Choroid plexus epithelial cell (primary cell): ENCODE measurements at regions not wholly inside any gene's neighbourhood (a gene's known extent, or its start where the extent isn't known, plus 50 kb on each side); places are given as distances from the start of the nearest gene placed in this dataset.

ENCODE experiments used
- DNase-seq: peaks from one replicate; pipeline ENCODE4 v3.0.0-alpha.2; 2010; ENCODE audit warnings: low read depth
- H3K4me3 ChIP-seq: 2 replicates; pipeline ENCODE4 v1.5.1; 2011; ENCODE audit warnings: low read depth, mild to moderate bottlenecking, control low read depth, low read length, moderate library complexity
- CTCF ChIP-seq: conservative IDR thresholded peaks from 2 replicates; pipeline ENCODE4 v1.5.1; 2011; ENCODE audit warnings: low read depth, mild to moderate bottlenecking, control low read depth, inconsistent platforms, low read length, moderate library complexity

DNA sequence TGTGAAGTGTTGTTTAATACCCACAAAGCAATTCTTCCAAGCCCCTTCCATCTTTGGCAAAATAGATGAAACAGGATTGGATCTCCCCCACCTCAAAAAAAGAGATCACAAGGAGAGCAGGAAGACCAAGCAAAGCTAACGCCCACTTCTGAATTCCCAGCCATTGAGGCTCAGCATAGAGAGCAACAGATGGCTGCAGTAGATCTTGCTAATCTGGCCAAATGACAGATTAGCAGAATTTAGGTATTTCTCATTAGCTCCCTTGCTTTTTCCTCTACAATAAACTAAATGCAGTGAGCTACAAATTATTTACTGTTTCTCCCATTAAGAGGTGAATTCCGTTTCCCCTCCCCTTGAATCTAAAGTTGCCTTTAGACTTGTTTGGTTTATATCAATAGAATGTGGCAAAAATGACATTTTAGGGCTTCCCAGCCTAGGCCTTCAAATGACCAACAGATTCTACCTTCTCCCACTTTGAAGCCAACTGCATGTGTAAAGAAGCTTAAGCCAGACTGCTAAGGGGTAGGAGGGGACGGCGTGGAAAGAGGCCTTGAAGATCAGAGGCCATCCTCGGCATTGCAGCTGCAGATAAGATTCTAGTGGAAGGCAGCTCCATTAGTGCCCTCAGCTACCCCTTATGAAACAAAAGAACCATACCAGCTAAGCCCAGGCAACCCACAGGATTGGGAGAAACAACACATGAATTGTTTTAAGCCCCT, 56.8 kb upstream of the CPEB4 start:
- no peak for DNase-seq
- TF ChIP-seq CTCF = no peak

DNA sequence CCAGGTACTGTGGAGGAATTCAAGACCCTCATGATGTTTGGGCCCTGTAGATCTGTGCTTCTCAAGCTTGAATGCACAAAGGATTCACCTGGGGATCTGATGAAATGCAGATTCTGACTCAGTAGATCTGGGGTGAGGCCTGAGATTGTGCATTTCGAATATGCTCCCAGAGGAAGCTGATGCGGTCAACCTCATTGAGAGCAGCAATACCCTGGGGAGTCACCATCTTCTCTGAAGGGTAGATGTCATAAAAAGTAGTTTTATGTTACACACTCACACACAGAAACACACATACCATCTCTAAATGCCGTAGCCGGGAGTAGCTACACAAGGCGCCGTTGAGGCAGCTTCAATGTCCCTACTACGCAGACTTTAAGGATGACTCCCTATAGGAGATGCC, 55.8 kb upstream of the CPEB4 start:
- no peak for DNase-seq
- H3K4me3 ChIP-seq = no peak overlapping the region
- no peak for TF ChIP-seq CTCF

More for the DNA sequence above, 56.8 kb upstream of the CPEB4 start:
- no peak overlapping the region for H3K4me3 ChIP-seq

DNA sequence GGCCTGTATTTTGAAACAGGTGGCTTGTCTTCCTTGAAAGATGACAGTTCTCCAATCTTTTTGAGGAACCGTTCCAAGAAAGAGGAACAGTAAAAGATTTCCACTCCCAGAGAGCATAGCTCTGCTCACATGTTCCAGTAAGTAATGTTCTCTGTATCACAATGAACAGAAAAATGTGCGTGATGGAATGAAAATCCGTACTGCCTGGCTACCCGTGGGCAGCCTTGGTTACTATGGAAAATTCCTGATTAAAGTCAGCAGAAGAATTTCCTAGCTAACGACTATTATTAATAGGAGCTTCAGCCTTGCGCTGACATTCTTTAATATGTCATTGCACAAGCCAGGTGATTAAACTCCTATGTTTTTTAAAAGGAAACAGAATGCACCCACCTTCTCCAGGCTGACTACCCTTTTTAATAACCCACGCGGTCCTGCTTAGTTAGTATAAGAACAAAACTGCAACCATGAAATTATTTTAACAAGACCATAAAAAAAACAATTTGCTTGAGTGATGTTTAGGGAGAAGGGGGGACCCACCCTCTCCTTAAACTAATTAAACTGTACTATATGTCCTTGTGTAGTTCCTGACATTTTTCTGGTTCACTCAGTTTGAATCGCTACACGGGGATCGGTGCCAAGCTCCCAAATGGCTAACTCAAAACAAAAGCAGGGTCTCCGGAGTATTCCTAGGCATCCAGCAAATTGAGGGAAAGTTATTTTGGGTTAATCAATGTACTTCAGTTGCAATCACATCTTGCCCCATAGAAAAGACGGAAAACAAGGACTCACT, 54.8 kb upstream of the CPEB4 start:
- no peak for TF ChIP-seq CTCF
- no peak overlapping the region for H3K4me3 ChIP-seq
- DNase-seq = no peak

GRCh38 chr5:173834071-173834771, 53.9 kb upstream of the CPEB4 start:
- H3K4me3 ChIP-seq = no peak overlapping the region
- TF ChIP-seq CTCF = no peak
- DNase-seq = no peak

- no peak for TF ChIP-seq CTCF
- no peak overlapping the region for H3K4me3 ChIP-seq
- no peak for DNase-seq
Measured at GRCh38 chr5:173835131-173835530, 53.0 kb upstream of the CPEB4 start.

DNA sequence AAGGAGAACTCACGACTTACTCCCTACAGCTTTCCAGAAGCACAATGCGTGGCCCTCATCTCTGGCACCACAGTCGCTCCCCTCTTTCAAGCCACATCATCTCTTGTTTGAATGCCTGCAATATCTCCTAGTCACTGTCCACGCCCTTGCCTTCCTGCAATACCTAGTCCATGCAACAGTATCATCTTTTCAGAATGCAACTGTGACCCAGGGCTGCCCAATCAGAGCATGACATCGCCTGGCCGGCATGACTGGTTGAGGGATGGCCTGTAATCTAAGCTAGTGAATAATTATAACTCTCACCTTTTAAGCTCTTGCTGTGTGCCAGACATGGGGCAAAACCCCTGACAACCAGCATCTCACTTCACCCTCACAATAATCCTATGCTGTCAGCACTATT, 52.5 kb upstream of the CPEB4 start:
- no peak for DNase-seq
- no peak overlapping the region for H3K4me3 ChIP-seq
- no peak for TF ChIP-seq CTCF
